K562 (cell line): ENCODE measurements at regions not wholly inside any gene's neighbourhood (a gene's known extent, or its start where the extent isn't known, plus 50 kb on each side); places are given as distances from the start of the nearest gene placed in this dataset.

ENCODE experiments used
- CBX5 ChIP-seq: IDR thresholded peaks from 2 replicates; pipeline ENCODE4 v1.6.1; 2014; ENCODE audit warnings: low read depth, borderline replicate concordance
- CBX8 ChIP-seq: fragments of 200-600 bp; sonication (generic); IDR thresholded peaks from 2 replicates; pipeline ENCODE4 v1.6.1; 2012; ENCODE audit warnings: borderline replicate concordance, mixed run types, low read depth, mild to moderate bottlenecking, moderate library complexity, mixed read lengths, low read length, control low read depth, inconsistent platforms; ENCODE audit not compliant: poor library complexity, severe bottlenecking; ENCODE audit errors: extremely low read depth
- POLR2G ChIP-seq: fragments of 200-400 bp; formaldehyde crosslinking; IDR thresholded peaks from 2 replicates; pipeline ENCODE4 v1.6.1; 2017; ENCODE audit warnings: low read depth, mild to moderate bottlenecking, antibody characterized with exemption, low read length, moderate library complexity
- REST ChIP-seq, 2 experiments: fragments of 450-650 bp; formaldehyde crosslinking in 1 of 2; IDR thresholded peaks; 2 replicates each; pipeline versions ENCODE4 v1.4.0 to v1.6.1; 2014 to 2020; ENCODE audit warnings: mild to moderate bottlenecking in 2 of 2, borderline replicate concordance in 1 of 2, low read depth in 1 of 2
- ZBTB11 ChIP-seq, 3 experiments: fragments of 200-800 bp in 1 of 3; fragments of 250-450 bp in 1 of 3; fragments of 450-650 bp in 1 of 3; sonication (Bioruptor Pico) in 1 of 3; sonication (Bioruptor generic) in 1 of 3; formaldehyde crosslinking in 1 of 3; IDR thresholded peaks; 2 replicates each; pipeline versions ENCODE4 v1.6.1 to v1.8.0; 2016 to 2022; ENCODE audit warnings: mild to moderate bottlenecking in 2 of 3, missing genetic modification characterization in 2 of 3, missing compliant biosample characterization in 1 of 3, moderate library complexity in 1 of 3
- ZNF431 ChIP-seq: sonication (generic); formaldehyde crosslinking; IDR thresholded peaks from 2 replicates; pipeline ENCODE4 v1.8.0; 2022; ENCODE audit warnings: mild to moderate bottlenecking, missing genetic modification reagents
- ZNF76 ChIP-seq: fragments of 250-450 bp; sonication (Bioruptor Pico); IDR thresholded peaks from 2 replicates; pipeline ENCODE4 v1.4.0; 2020; ENCODE audit warnings: mild to moderate bottlenecking, moderate library complexity, borderline replicate concordance

GRCh38 chr22:34108168-34108567, 187.9 kb upstream of the LARGE1 start:
- TF ChIP-seq CBX5, result no peak
- no peak for TF ChIP-seq ZNF431
- no peak for TF ChIP-seq ZBTB11 (CRISPR knock-in tag; IDR thresholded peaks at IDR 0.05)
- no peak for TF ChIP-seq ZNF76 (CRISPR knock-in tag)
- TF ChIP-seq CBX8, result no peak
- TF ChIP-seq POLR2G, result no peak
- TF ChIP-seq REST (IDR thresholded peaks at IDR 0.05; ENCODE audit: borderline replicate concordance), result no peak
- no peak for TF ChIP-seq REST (CRISPR knock-in tag; IDR thresholded peaks at IDR 0.05; ENCODE audit: low read depth)
